Stomach (tissue), 8 donors: ENCODE measurements at regions not wholly inside any gene's neighbourhood (a gene's known extent, or its start where the extent isn't known, plus 50 kb on each side); places are given as distances from the start of the nearest gene placed in this dataset.

Experiments used
- DNase-seq, 2 donors: peaks; one replicate each; pipeline versions ENCODE4 v3.0.0 to v3.0.0-alpha.2; 2013 to 2019
- H3K27ac ChIP-seq, 5 donors: fragments of 200-600 bp in 4 of 5; sonication (generic) in 4 of 5; one replicate each; pipeline ENCODE4 v1.5.1; 2013 to 2019; ENCODE audit warnings: mild to moderate bottlenecking in 1 of 5, moderate library complexity in 1 of 5
- H3K27me3 ChIP-seq, 3 donors: fragments of 200-600 bp; sonication (generic); one replicate each; pipeline ENCODE4 v1.5.1; 2017 to 2019; ENCODE audit warnings: mixed run types in 1 of 3
- H3K36me3 ChIP-seq, 4 donors: fragments of 200-600 bp; sonication (generic); 1 replicate in 3 of 4; 2 replicates in 1 of 4; pipeline ENCODE4 v1.5.1; 2016 to 2019
- H3K4me1 ChIP-seq, 4 donors: fragments of 200-600 bp; sonication (generic); one replicate each; pipeline ENCODE4 v1.5.1; 2016 to 2019
- H3K4me3 ChIP-seq, 4 donors: fragments of 200-600 bp; sonication (generic) in 3 of 4; one replicate each; pipeline ENCODE4 v1.5.1; 2016 to 2019; ENCODE audit warnings: mild to moderate bottlenecking in 1 of 4
- H3K9me3 ChIP-seq, 4 donors: fragments of 200-600 bp; sonication (generic); one replicate each; pipeline ENCODE4 v1.5.1; 2016 to 2019
- EP300 ChIP-seq: sonication (generic); formaldehyde crosslinking; IDR thresholded peaks from one replicate; pipeline ENCODE4 v1.6.1; 2017; ENCODE audit warnings: antibody characterized with exemption
- POLR2A ChIP-seq, 4 donors: fragments of 450-650 bp; IDR thresholded peaks; one replicate each; pipeline ENCODE4 v1.6.1; 2016; ENCODE audit warnings: antibody characterized with exemption in 4 of 4, control low read depth in 2 of 4, mild to moderate bottlenecking in 1 of 4, moderate library complexity in 1 of 4
- POLR2AphosphoS5 ChIP-seq, 3 donors: sonication (generic); formaldehyde crosslinking; IDR thresholded peaks; one replicate each; pipeline ENCODE4 v1.6.1; 2016; ENCODE audit warnings: antibody characterized with exemption in 3 of 3
- WGBS, 5 donors: extraction: QIAGEN DNeasy Blood & Tissue Kit in 3 of 5; methylation state at CpG; one replicate each; pipeline versions ENCODE4 v1.1.5 to v1.1.7; 2013 to 2018; 5-methylcytosine and 5-hydroxymethylcytosine counted together
- intact Hi-C: fragments of 100-400 bp; cut with DNase I; formaldehyde crosslinking; loops from one replicate; pipeline ENCODE4 v1.15.1; 2023; ENCODE audit warnings: low total_unique reads
- TF ChIP-seq, protein P1 (sequence below), 7 experiments: fragments of 450-650 bp in 4 of 7; fragments of 200-600 bp in 3 of 7; sonication (generic) in 3 of 7; IDR thresholded peaks; one replicate each; pipeline ENCODE4 v1.5.1; 2016 to 2019; ENCODE audit warnings: antibody characterized with exemption in 7 of 7, control low read depth in 2 of 7, mild to moderate bottlenecking in 1 of 7
- donor health status: healthy with polysubstance abuse.
- donor health status: Bipolar disorder and iron deficiency.
- donor health status: healthy.

DNA sequence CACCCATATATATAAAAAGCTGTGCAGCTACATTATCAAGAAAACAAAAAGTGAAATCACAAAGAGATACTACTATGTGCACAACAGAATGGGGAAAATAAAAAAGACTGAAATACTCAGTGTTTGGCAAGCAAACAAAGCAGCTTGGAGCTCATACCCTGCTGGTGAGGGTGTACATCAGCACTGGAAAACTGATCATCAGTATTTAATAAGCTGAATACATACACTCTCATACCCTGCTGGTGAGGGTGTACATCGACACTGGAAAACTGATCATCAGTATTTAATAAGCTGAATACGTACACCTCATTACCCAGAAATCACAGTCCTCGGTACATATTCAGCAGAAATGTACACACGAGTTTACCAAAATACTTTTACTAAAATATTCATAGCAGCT is 220.8 kb downstream of the SPP2 start:
- intact Hi-C loops = no loop called here
- WGBS, 5 donors = 66 to 92% (median 72%) methylated on average over 4 of the region's 4 CpGs
- Histone ChIP-seq H3K36me3 (no peaks in the 10 kb centered on the region), H3K27me3 (no peaks in the 10 kb centered on the region), H3K4me3 (no peak overlapping the region), H3K4me1 (no peaks in the 10 kb centered on the region), H3K27ac (no peak overlapping the region), H3K9me3 (no peaks in the 10 kb centered on the region)
- no peak for TF ChIP-seq POLR2A (IDR thresholded peaks at IDR 0.05)
- no peak for TF ChIP-seq POLR2AphosphoS5 (IDR thresholded peaks at IDR 0.05)
- TF ChIP-seq EP300 = no peak
- TF ChIP-seq, protein P1, sequence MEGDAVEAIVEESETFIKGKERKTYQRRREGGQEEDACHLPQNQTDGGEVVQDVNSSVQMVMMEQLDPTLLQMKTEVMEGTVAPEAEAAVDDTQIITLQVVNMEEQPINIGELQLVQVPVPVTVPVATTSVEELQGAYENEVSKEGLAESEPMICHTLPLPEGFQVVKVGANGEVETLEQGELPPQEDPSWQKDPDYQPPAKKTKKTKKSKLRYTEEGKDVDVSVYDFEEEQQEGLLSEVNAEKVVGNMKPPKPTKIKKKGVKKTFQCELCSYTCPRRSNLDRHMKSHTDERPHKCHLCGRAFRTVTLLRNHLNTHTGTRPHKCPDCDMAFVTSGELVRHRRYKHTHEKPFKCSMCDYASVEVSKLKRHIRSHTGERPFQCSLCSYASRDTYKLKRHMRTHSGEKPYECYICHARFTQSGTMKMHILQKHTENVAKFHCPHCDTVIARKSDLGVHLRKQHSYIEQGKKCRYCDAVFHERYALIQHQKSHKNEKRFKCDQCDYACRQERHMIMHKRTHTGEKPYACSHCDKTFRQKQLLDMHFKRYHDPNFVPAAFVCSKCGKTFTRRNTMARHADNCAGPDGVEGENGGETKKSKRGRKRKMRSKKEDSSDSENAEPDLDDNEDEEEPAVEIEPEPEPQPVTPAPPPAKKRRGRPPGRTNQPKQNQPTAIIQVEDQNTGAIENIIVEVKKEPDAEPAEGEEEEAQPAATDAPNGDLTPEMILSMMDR (IDR thresholded peaks at IDR 0.05) = no peak
- no peak for DNase-seq

DNA sequence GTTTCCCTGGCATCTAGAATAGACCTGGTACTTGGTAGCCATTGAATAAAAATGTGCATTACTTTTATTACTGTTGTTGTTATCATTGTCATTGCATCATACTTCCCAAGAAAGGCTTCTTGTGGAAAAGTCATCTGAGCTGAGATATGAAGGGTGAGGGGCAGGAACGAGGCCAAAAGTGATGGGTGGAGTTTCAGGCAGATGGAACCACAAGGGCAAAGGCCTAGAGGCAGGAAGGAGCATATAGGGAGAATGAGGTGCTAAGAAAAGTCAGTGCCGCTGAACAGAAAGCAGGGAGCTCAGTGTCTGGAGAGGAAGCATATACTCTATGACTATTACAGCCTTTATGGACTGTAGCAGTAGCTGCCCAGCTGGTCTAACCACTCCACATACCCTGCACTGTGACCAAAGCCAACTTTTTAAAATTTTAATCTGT is 219.3 kb downstream of the SPP2 start:
- Histone ChIP-seq H3K9me3 (no peaks in the 10 kb centered on the region), H3K4me3 (no peak overlapping the region), H3K27me3 (no peaks in the 10 kb centered on the region), H3K27ac (no peak overlapping the region), H3K36me3 (no peaks in the 10 kb centered on the region), H3K4me1 (no peaks in the 10 kb centered on the region)
- WGBS, 5 donors = 49 to 72% (median 69%) methylated on average over 2 of the region's 2 CpGs
- intact Hi-C loops = no loop called here
- no peak for DNase-seq
- TF ChIP-seq POLR2A (IDR thresholded peaks at IDR 0.05) (no peak), POLR2AphosphoS5 (IDR thresholded peaks at IDR 0.05) (no peak), EP300 (no peak)
- TF ChIP-seq, protein P1 (IDR thresholded peaks at IDR 0.05) = no peak

DNA sequence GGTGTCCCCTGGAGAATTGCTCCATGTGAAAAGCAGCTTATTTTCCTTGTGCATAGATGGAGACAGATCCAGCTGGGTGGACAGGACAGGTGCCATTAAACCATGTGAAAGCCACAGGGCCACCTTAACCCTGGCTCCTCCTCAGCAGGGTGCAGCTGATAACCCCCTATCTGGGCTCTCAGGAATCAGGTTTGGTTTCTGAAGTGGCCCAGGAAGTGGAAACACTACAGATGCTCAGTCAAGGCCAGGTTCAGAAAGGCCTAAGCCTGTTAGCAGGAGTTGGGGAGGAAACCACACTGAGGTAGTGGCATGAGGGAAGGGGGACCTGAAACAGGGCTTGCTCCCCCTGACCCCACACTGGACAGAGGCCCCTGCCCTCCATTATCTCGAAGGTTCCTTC is 217.0 kb downstream of the SPP2 start:
- Histone ChIP-seq H3K9me3 (no peaks in the 10 kb centered on the region), H3K4me1 (no peaks in the 10 kb centered on the region), H3K27ac (no peak overlapping the region), H3K36me3 (no peaks in the 10 kb centered on the region), H3K27me3 (no peaks in the 10 kb centered on the region), H3K4me3 (no peak overlapping the region)
- 71 to 94% (median 89%) methylated on average over 1 of the region's 1 CpG for WGBS, 5 donors
- no peak for DNase-seq
- TF ChIP-seq POLR2A (IDR thresholded peaks at IDR 0.05) = no peak
- TF ChIP-seq EP300 = no peak
- no peak for TF ChIP-seq POLR2AphosphoS5 (IDR thresholded peaks at IDR 0.05)
- TF ChIP-seq, protein P1 (IDR thresholded peaks at IDR 0.05) = no peak
- intact Hi-C loops = no loop called here

DNA sequence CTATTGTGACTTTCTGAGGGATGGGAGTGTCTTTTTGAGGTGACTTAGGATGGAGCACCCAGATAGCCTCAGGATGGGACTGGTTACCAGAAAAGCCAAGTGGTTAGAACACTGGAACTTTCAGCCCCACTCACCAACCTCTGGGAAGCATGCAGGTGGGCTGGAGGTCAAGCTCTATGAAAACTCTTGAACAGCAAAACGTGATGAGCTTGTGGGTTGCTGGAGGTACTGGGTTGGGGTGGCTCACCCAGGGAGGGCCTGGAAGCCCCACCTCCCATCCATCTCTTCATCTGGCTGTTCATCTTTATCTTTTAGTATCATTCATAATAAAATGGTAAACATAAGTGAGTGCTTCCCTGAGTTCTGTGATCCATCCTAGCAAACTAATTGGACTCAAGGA is 216.4 kb downstream of the SPP2 start:
- H3K27ac ChIP-seq = no peak overlapping the region
- no peaks in the 10 kb centered on the region for H3K36me3 ChIP-seq
- H3K4me1 ChIP-seq = no peaks in the 10 kb centered on the region
- no peak for DNase-seq
- 50 to 87% (median 83%) methylated on average over 1 of the region's 1 CpG for WGBS, 5 donors
- TF ChIP-seq POLR2AphosphoS5 (IDR thresholded peaks at IDR 0.05) (no peak), EP300 (no peak), POLR2A (IDR thresholded peaks at IDR 0.05) (no peak)
- TF ChIP-seq, protein P1 (IDR thresholded peaks at IDR 0.05) = no peak
- no peak overlapping the region for H3K4me3 ChIP-seq
- no peaks in the 10 kb centered on the region for H3K27me3 ChIP-seq
- H3K9me3 ChIP-seq = no peaks in the 10 kb centered on the region
- intact Hi-C loops = no loop called here
